ENCODE measurements at regions not wholly inside any gene's neighbourhood (a gene's known extent, or its start where the extent isn't known, plus 50 kb on each side); places are given as distances from the start of the nearest gene placed in this dataset.

DNA sequence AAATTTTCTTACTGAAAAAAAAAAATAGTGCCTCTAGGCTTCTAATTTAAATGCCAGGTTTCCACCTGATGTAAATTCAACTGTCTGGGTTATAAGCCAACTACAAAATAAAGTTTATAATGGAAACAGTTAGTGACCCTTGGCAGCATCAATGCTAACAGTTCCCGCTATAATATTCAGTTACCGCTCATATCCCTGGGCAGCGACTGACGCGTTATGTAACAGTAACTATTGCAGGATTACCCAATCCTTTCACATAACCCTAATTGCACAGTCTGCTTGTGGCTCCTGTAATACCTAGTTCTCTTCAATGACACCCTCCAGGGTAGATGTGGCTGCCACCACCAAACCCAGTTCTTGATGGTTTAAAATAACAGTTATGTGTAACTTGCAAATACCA, 208.6 kb downstream of the MOXD1 start:
- TF ChIP-seq POLR2A (IDR thresholded peaks at IDR 0.05; ENCODE audit: borderline replicate concordance, extremely low read depth, insufficient read depth, insufficient read length), result no peak
- TF ChIP-seq ELF1 (IDR thresholded peaks at IDR 0.05; ENCODE audit: borderline replicate concordance, low read depth), result no peak
- no peak for TF ChIP-seq CEBPB (IDR thresholded peaks at IDR 0.05; ENCODE audit: low read depth)
- TF ChIP-seq SRF (IDR thresholded peaks at IDR 0.05; ENCODE audit: low read depth), result no peak
- TF ChIP-seq, protein P1, sequence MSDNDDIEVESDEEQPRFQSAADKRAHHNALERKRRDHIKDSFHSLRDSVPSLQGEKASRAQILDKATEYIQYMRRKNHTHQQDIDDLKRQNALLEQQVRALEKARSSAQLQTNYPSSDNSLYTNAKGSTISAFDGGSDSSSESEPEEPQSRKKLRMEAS (IDR thresholded peaks at IDR 0.05), result no peak

Measured in HCT116 (cell line).